Astrocyte (in vitro differentiated cells and primary cell): ENCODE measurements at regions not wholly inside any gene's neighbourhood (a gene's known extent, or its start where the extent isn't known, plus 50 kb on each side); places are given as distances from the start of the nearest gene placed in this dataset.

ENCODE experiments used
- EZH2 ChIP-seq: IDR thresholded peaks from 2 replicates; pipeline ENCODE4 v1.6.1; 2012; ENCODE audit warnings: mild to moderate bottlenecking, low read length, inconsistent platforms; ENCODE audit not compliant: insufficient read depth
- TF ChIP-seq, protein P1 (sequence below): IDR thresholded peaks from 2 replicates; pipeline ENCODE4 v1.5.1; 2011; ENCODE audit warnings: low read depth, mild to moderate bottlenecking, inconsistent platforms, low read length, moderate library complexity; ENCODE audit not compliant: insufficient read depth

GRCh38 chr2:129806990-129807389 is 172.5 kb upstream of the RAB6C start:
- TF ChIP-seq, protein P1, sequence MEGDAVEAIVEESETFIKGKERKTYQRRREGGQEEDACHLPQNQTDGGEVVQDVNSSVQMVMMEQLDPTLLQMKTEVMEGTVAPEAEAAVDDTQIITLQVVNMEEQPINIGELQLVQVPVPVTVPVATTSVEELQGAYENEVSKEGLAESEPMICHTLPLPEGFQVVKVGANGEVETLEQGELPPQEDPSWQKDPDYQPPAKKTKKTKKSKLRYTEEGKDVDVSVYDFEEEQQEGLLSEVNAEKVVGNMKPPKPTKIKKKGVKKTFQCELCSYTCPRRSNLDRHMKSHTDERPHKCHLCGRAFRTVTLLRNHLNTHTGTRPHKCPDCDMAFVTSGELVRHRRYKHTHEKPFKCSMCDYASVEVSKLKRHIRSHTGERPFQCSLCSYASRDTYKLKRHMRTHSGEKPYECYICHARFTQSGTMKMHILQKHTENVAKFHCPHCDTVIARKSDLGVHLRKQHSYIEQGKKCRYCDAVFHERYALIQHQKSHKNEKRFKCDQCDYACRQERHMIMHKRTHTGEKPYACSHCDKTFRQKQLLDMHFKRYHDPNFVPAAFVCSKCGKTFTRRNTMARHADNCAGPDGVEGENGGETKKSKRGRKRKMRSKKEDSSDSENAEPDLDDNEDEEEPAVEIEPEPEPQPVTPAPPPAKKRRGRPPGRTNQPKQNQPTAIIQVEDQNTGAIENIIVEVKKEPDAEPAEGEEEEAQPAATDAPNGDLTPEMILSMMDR, result no peak
- no peak for TF ChIP-seq EZH2
